ENCODE measurements at regions not wholly inside any gene's neighbourhood (a gene's known extent, or its start where the extent isn't known, plus 50 kb on each side); places are given as distances from the start of the nearest gene placed in this dataset.

DNA sequence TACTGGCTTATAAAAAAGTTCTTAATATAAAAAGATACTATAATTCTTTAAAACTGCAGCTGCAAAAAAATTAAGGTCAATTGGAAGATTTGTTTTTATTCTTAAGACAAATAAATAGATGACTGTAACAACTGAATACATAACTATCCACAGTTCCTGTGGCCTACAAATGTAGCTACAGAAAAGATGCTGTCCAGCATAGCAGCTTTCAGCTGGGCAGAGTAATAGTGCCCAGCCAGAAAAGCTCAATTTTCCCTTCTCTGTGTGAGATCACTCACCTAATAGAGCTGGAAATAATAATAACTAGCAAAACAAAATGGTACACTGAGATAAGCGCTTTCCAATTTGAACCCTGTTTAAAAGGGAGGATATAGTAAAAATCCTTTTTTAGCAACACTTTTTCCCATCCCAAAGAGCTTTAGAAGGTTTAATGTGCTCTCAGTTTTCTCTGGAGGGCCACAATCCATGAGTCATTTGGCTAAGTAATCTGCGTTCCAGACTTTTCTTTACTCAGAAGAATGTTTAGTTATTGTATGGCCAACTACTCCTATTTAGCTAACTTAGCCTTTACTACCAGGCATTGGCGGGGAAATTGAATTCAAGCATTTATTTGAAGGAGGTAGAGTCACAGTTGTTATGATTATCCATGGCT lies 158.1 kb upstream of the SLC39A10 start:
- Histone ChIP-seq H3K36me3 (replicated peaks in 1 of 2; ENCODE audit: control insufficient read depth in 1 of 2, insufficient read depth in 2 of 2, low read length in 2 of 2) (no peaks in the 10 kb centered on the region), H3K27ac (ENCODE audit: low read depth in 1 of 2, low read length in 2 of 2) (no peak overlapping the region), H3K4me3 (replicated peaks in 1 of 3; ENCODE audit: low read depth in 2 of 3, low read length in 3 of 3) (no peak overlapping the region), H3K27me3 (ENCODE audit: control insufficient read depth in 2 of 2, insufficient read depth in 2 of 2, low read length in 2 of 2) (no peaks in the 10 kb centered on the region), H3K9me3 (replicated peaks in 1 of 2; ENCODE audit: control insufficient read depth in 1 of 2, insufficient read depth in 1 of 2, low read length in 2 of 2) (no peaks in the 10 kb centered on the region), H2AFZ (ENCODE audit: insufficient read depth, low read depth, low read length, poor library complexity, severe bottlenecking) (no peak overlapping the region), H3K4me2 (replicated peaks; ENCODE audit: extremely low read depth, low read length, poor library complexity, severe bottlenecking) (no peak overlapping the region), H3K4me1 (ENCODE audit: control insufficient read depth in 1 of 2, insufficient read depth in 2 of 2, low read length in 2 of 2) (no peaks in the 10 kb centered on the region), H3K79me2 (ENCODE audit: insufficient read depth, low read length) (no peaks in the 10 kb centered on the region), H4K20me1 (ENCODE audit: insufficient read depth, low read length) (no peaks in the 10 kb centered on the region), H3K9ac (ENCODE audit: insufficient read depth, low read length, poor library complexity, severe bottlenecking) (no peak overlapping the region)
- TF ChIP-seq, protein P1, sequence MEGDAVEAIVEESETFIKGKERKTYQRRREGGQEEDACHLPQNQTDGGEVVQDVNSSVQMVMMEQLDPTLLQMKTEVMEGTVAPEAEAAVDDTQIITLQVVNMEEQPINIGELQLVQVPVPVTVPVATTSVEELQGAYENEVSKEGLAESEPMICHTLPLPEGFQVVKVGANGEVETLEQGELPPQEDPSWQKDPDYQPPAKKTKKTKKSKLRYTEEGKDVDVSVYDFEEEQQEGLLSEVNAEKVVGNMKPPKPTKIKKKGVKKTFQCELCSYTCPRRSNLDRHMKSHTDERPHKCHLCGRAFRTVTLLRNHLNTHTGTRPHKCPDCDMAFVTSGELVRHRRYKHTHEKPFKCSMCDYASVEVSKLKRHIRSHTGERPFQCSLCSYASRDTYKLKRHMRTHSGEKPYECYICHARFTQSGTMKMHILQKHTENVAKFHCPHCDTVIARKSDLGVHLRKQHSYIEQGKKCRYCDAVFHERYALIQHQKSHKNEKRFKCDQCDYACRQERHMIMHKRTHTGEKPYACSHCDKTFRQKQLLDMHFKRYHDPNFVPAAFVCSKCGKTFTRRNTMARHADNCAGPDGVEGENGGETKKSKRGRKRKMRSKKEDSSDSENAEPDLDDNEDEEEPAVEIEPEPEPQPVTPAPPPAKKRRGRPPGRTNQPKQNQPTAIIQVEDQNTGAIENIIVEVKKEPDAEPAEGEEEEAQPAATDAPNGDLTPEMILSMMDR (IDR thresholded peaks at IDR 0.05) = no peak
- Mint-ChIP-seq H3K4me1 (no peaks in the 10 kb centered on the region), H3K27ac (no peak overlapping the region), H3K27me3 (ENCODE audit: low read depth in 3 of 3) (peaks cover 0 to 2% (median 0%) of the 10 kb centered on the region in 3 donors), H3K9me3 (peaks cover 0 to 1% (median 0%) of the 10 kb centered on the region in 7 donors), H3K4me3 (no peak overlapping the region), H3K36me3 (no peaks in the 10 kb centered on the region)
- DNase-seq = no peak
- intact Hi-C loops (cut with micrococcal nuclease) = loop anchor here (2.0 to 10.0 kb wide), 2 partner anchors 156 to 158 kb away; partner anchors contain the start of gene SLC39A10 (in 2 of the 2)
- WGBS (ENCODE audit: insufficient coverage) = no CpG with 5 or more reads among the region's 3 CpGs

DNA sequence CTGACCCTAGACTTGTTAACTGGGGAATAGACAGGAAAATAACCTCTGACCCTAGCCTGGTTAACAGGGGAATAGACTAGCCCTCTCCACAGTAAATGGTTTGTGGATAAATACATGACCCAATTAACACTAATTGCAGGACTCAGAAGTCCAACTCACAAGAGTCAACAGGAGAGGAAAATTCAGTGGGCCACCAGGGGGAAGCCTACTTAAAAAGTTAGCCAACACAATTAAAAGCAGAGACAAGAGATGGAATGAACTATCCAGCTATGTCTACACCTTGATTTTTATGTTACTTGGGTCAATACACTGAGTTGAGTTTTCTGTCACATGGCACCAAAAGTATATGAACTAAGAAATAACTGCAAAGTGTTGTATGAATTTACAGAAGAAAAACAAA lies 158.8 kb upstream of the SLC39A10 start:
- peak; percentile 39 to 59 (median 58) for DNase-seq
- H3K27me3 Mint-ChIP-seq (ENCODE audit: low read depth in 3 of 3) = peaks cover 0 to 2% (median 0%) of the 10 kb centered on the region in 3 donors
- H2AFZ ChIP-seq (ENCODE audit: insufficient read depth, low read depth, low read length, poor library complexity, severe bottlenecking) = no peak overlapping the region

More for the DNA sequence above, 158.8 kb upstream of the SLC39A10 start:
- Mint-ChIP-seq H3K4me3 (no peak overlapping the region), H3K36me3 (no peaks in the 10 kb centered on the region), H3K9me3 (peaks cover 0 to 4% (median 0%) of the 10 kb centered on the region in 7 donors), H3K27ac (no peak overlapping the region), H3K4me1 (no peaks in the 10 kb centered on the region)
- no peaks in the 10 kb centered on the region for H3K36me3 ChIP-seq (replicated peaks in 1 of 2; ENCODE audit: control insufficient read depth in 1 of 2, insufficient read depth in 2 of 2, low read length in 2 of 2)
- H3K27ac ChIP-seq (ENCODE audit: low read depth in 1 of 2, low read length in 2 of 2) = no peak overlapping the region
- no peaks in the 10 kb centered on the region for H3K4me1 ChIP-seq (ENCODE audit: control insufficient read depth in 1 of 2, insufficient read depth in 2 of 2, low read length in 2 of 2)
- H3K9me3 ChIP-seq (replicated peaks in 1 of 2; ENCODE audit: control insufficient read depth in 1 of 2, insufficient read depth in 1 of 2, low read length in 2 of 2) = no peaks in the 10 kb centered on the region
- intact Hi-C loops (cut with micrococcal nuclease) = loop anchor here (2.0 to 10.0 kb wide), 2 partner anchors 157 to 159 kb away; partner anchors contain the start of gene SLC39A10 (in 2 of the 2)
- no peak overlapping the region for H3K4me2 ChIP-seq (replicated peaks; ENCODE audit: extremely low read depth, low read length, poor library complexity, severe bottlenecking)
- TF ChIP-seq, protein P1 (IDR thresholded peaks at IDR 0.05) = peak; percentile 65
- no peaks in the 10 kb centered on the region for H4K20me1 ChIP-seq (ENCODE audit: insufficient read depth, low read length)
- H3K4me3 ChIP-seq (replicated peaks in 1 of 3; ENCODE audit: low read depth in 2 of 3, low read length in 3 of 3) = no peak overlapping the region
- no peaks in the 10 kb centered on the region for H3K79me2 ChIP-seq (ENCODE audit: insufficient read depth, low read length)
- H3K27me3 ChIP-seq (ENCODE audit: control insufficient read depth in 2 of 2, insufficient read depth in 2 of 2, low read length in 2 of 2) = no peaks in the 10 kb centered on the region
- no peak overlapping the region for H3K9ac ChIP-seq (ENCODE audit: insufficient read depth, low read length, poor library complexity, severe bottlenecking)

All from CD14-positive monocyte (primary cell).